AG20443 (cell line): ENCODE measurements at regions not wholly inside any gene's neighbourhood (a gene's known extent, or its start where the extent isn't known, plus 50 kb on each side); places are given as distances from the start of the nearest gene placed in this dataset.
"Not testable (repeated sequence)": the region's sequence is repeated elsewhere in the genome, so short reads cannot be mapped to it uniquely, and the experiment has no call there.

Source experiments
- DNase-seq: peaks from one replicate; pipeline ENCODE4 v3.0.0; 2012; ENCODE audit warnings: low spot score, mixed read lengths

DNA sequence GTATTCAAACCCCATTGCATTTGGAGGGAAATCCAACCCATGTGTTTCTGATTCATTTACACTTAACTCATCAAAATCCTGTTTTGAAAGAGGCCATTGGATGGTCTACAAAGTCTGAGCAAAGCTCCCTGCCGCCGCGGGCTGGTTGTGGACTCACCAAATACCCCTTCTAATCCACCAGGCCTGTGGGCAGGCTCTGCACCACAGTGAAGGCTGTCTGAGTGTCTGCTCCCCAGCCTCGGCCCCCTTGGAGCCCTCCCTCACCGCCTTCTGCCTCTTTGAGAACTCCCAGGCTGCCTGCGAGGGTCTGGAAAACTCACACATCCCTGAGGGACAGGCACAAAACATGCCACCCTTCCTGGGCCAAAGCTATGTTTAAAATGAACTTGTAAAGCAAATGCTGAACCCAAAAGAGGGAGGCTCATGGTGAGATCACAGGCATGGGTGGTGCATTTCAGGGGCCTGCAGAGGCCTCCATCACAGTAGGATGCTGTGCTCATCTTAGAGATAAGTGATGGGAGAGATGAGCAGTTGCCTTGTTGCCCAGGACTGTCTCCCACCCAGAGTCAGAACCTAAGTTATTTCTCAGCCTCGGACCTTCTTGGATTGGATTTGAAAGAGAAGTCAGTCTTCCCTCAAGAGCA, 225.0 kb downstream of the CYP26B1 start:
- DNase-seq: peak; percentile 10

DNA sequence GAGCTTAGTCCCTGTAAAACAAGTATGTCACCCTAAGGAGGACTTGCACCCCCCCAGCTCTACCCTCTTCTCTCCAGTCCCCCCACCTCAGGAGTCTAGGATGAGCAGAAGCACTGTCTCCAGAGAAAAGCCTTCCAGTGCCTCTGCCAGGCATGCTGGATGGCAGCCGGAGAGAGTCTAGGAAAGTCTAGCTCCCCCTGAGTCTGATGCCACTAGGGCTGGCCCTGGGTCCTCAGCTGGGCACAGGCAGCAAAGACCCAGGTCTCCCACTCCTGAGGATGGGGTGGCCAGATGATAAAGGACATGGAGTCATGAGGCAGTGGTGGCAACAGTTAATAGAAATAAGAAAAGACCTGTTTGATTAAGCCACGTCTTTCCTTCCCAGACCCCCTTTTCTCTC, 225.6 kb downstream of the CYP26B1 start:
- DNase-seq: peak; percentile 9

DNA sequence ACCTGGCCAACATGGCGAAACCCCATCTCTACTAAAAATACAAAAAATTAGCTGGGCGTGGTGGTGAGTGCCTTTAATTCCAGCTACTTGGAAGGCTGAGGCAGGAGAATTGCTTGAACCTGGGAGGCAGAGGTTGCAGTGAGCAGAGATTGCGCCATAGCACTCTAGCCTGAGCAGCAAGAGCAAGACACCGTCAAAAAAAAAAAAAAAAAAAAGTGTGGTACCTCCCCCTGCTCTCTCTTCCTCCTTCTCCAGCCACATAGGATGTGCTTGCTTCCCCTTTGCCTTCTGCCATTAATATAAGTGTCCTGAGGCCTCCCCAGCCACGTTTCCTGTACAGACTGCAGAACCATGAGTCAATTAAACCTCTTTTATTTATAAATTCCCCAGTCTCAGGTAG, 226.8 kb downstream of the CYP26B1 start:
- not testable (repeated sequence) for DNase-seq

- DNase-seq: no peak
These were observed 228.0 kb downstream of the CYP26B1 start for GRCh38 chr2:71919708-71920107.

GRCh38 chr2:71910277-71910676, 237.4 kb downstream of the CYP26B1 start:
- no peak for DNase-seq

GRCh38 chr2:71908798-71909197, 238.9 kb downstream of the CYP26B1 start:
- DNase-seq: no peak

- peak; percentile 46 for DNase-seq
These were observed 240.2 kb downstream of the CYP26B1 start for GRCh38 chr2:71907503-71907902.

DNA sequence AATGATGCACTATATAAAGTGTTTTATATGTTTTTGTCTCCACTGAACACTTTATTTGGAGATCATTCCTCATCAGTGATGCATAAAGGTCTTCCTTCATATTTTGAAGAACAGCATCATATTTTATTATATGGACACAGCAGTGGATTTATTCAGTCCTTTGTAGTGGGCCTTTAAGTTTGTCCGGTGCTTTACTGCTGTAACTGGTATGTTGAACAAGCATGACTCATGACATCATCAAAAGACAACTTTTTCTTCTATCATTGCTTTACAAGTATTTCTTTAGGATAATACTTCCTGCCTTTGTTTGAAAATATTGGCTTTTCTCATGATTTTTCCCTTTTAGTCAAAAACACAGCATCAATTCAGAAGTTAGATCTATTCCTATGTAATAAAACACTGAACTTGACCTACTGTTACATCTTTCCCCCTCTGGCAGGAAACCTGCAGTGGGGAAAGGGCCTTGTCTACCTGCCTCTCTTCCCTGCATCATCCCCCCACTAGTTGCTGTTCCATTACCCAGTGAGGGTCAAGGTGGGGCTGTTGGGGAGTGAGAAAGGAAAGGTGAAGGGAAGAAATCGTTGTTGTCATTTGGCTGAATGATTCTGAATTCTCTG, 241.2 kb downstream of the CYP26B1 start:
- DNase-seq: no peak

GRCh38 chr2:71905205-71905604, 242.5 kb downstream of the CYP26B1 start:
- DNase-seq: no peak

- DNase-seq: no peak
These were observed 243.8 kb downstream of the CYP26B1 start for GRCh38 chr2:71903841-71904240.

DNA sequence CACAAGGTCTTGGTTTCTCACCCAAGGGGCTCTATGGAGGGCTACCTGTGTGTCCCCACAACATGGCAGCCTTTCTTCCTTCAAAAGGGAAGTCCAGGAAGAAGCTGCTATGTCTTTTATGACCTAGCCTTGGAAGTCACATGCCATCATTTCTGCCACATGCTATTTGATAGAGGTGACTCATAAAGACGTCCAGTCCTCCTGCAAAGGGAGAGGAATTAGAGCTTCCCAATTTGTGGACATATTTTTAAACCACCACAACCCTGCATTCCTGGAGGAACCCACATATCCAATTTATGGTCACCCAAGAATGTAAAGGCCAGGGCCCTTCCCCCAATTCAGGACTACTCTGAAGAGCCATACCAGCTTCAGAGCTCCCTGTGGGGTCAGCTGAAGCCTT, 246.2 kb downstream of the CYP26B1 start:
- no peak for DNase-seq

DNA sequence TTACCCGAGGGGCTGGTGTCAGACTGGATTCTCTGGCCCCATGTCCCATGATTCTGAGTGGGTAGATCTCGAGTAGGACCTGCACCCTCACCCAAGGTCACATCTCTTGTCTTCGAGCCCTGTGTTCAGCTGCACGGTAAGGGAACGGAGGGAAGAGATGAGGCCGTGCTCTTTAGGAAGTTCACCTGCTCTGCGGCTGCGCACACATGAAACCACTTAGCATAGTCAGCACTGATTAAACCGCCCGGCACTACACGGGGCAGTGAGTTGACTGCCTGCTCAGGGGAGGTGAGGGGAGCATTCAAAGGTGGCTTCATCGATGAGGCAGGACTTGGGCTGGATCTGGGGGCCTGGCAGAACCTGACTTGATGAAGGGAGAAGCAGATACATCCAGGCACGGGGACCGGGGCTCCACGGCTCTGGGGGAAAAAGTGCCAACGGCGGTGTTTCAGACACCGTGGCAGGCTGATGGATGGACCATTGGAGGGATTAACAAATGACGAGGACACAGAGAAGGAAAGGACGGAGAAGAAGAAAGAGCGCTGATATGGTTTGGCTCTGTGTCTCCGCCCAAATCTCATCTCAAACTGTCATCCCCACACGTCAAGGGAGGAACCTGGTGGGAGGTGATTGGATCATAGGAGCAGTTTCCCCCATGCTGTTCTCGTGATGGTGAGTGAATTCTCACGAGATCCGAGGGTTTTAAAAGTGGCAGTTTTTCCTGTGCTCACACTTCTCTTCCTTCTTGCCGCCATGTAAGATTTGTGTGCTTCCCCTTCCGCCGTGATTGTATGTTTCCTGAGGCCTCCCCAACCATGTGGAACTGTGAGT, 248.6 kb downstream of the CYP26B1 start:
- no peak for DNase-seq

- DNase-seq: no peak
These were observed 249.3 kb downstream of the CYP26B1 start for GRCh38 chr2:71898375-71898774.

DNA sequence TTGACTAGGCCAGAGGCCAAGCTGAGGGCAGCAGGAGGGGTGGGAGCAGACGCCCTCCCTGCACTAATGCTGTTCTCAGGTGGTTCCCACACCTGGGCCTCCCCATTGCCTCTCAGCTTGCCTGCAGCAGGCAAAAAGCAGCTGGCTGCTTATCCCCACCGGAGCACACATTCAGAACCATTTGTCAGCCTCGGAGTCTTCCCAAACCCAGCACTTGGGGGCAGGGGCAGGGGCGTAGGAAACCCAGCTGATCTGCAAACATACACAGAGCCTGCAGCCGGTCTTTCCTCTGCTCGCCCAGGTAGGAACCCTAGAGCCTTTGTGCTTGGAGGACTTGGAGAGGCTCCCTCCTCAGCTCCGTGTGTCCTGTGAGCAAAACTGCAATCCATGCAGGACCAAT, 249.8 kb downstream of the CYP26B1 start:
- no peak for DNase-seq

- DNase-seq: peak; percentile 6
These were observed 250.6 kb downstream of the CYP26B1 start for GRCh38 chr2:71897137-71897480.

DNA sequence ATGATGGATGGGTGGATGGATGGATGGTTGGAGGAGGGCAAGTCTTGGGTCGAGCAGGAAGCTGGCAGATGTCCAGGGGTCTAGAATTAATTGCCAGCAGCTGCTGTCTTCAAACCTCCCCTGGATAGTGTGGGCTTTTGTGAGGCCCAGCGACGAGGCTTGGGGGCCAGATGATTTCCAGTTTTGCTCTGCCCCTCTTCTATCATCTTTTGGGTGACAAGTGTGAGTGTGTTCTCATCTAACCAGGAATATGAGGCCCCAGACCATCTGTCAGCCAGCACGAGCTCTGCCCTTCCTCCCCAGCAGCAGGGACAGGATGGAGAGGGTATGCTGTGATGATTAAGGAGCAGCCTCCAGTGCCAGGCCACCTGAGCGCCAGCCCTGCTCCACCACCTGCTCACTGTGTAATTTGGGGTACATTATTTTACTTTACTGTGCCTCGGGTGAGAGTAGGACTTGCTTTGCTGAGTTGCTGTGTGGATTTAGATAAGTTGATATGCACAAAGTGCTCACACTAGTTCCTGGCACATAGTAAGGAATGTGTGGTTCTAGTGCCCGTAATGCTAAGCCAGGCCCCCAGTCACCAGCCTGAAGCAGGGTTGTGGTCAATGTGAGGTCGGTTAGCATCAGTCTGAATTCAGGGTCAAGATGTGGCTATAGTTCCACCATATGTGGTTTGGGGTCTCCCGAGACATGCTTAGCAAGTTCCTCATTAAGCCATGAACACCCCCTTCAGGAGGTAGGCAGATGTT, 251.1 kb downstream of the CYP26B1 start:
- DNase-seq: peak; percentile 8

DNA sequence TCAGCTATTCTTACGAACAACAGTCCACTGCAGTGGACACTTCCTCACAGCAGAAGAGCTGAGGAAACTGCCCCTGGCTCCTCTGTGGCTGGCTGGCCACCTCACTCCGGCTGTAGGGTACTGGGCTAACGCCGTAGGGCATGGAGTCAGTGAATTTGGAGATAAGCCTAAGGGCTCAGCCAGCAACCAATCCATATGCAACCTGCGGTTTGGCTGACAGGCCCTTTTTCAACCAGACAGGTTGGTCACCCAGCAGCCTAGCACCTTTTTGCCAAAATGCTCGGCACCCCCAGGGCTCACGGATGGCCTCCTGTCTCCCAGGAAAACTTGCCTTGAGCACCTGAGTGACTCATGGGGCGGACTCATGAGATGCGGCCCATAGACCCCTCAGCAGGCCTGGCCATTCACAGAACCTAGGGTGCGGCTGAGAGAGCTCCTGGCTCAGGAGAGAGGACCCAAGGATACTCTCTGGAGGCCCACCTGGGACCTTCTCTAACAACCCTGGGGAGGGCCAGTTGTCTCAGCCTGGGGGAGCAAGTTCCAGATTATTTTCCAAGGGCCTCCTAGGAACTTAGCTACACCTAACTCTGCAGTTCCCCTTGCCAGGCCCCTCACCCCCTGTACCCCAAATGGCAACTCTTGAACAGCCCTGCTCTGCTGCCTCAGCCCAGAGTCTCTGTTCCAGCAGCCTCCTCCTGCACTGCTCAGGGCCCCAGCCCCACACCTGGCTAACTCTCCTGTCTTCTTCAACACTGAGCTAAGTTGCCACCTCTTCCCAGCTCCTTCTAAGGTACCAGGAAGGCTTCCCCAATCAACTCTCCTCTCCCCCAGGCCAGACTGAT, 252.1 kb downstream of the CYP26B1 start:
- DNase-seq: peak; percentile 3

DNA sequence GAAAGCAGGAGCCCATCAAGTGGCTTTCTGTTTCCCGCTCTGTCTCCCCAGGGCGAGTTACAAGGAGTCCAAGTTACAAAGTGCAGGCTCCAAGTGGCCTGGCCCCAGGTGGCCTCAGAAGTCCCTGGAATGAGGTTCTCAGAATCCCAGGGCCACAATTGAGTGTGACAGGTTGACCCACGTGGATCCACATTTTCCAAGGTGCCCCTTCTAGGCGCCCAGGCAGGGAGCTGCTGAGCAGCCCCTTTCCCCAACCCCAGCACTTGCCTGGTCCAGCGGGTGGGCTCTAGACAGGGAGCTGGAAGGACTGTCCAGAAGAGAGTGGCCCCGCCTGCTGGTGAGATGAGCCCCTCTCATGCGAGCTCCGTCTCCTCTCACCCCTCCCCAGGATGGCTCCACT, 253.4 kb downstream of the CYP26B1 start:
- DNase-seq: peak; percentile 1

DNA sequence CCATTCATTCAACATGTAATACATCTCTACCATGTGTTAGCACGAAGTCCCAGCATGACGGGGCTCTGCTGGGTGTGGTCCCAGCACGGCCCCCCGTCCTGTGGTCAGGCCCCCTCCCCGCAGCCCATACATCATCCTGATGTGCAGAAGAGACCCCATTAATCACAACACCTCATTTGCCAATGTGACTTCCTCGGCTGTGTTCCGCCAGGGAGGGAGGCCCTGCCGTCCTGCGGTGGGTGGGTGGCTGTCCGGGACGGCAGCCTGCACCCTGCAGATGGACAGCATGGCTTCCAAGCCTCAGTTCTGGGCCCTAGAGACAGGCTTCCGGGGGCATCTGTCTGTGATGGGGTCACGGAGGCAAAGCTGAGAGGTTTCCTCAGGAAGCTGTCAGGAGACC, 254.0 kb downstream of the CYP26B1 start:
- DNase-seq: no peak

GRCh38 chr2:71892896-71893295, 254.8 kb downstream of the CYP26B1 start:
- no peak for DNase-seq

- DNase-seq: no peak
These were observed 255.3 kb downstream of the CYP26B1 start for GRCh38 chr2:71892423-71892730.
